WTC11 (cell line): ENCODE measurements at regions not wholly inside any gene's neighbourhood (a gene's known extent, or its start where the extent isn't known, plus 50 kb on each side); places are given as distances from the start of the nearest gene placed in this dataset.

Experiments used
- ATAC-seq: fragments of 200-7000 bp; cut with Tn5 transposase; 2 replicates; pipeline ENCODE4 v1.10.0; 2021; ENCODE audit warnings: mild to moderate bottlenecking, moderate library complexity
- CTCF ChIA-PET: fragments of 300-600 bp; sonication (Branson Sonifier 250); formaldehyde crosslinking; loops from one replicate; lab custom pipeline; 2021; ENCODE audit warnings: antibody characterized with exemption; lab: Charles Lee
- POLR2A ChIA-PET: fragments of 350-600 bp; sonication (Branson Sonifier 250); formaldehyde crosslinking; loops from one replicate; lab custom pipeline; 2021; ENCODE audit warnings: antibody characterized with exemption; lab: Charles Lee
- DNase-seq: peaks from one replicate; pipeline ENCODE4 v3.0.0; 2021; ENCODE audit warnings: low spot score
- H3K27ac Mint-ChIP-seq: 2 replicates; pipeline ENCODE4 v1.8.0; 2021; ENCODE audit warnings: mixed read lengths
- H3K27me3 Mint-ChIP-seq: 2 replicates; pipeline ENCODE4 v1.8.0; 2021; ENCODE audit warnings: low read depth, mild to moderate bottlenecking, moderate library complexity, mixed read lengths
- H3K36me3 Mint-ChIP-seq: 2 replicates; pipeline ENCODE4 v1.8.0; 2021; ENCODE audit warnings: mixed read lengths
- H3K4me1 Mint-ChIP-seq: 2 replicates; pipeline ENCODE4 v1.8.0; 2022; ENCODE audit warnings: mixed read lengths
- H3K4me3 Mint-ChIP-seq: 2 replicates; pipeline ENCODE4 v1.8.0; 2021; ENCODE audit warnings: mild to moderate bottlenecking, moderate library complexity, mixed read lengths
- H3K9me3 Mint-ChIP-seq: 2 replicates; pipeline ENCODE4 v1.8.0; 2021; ENCODE audit warnings: mixed read lengths
- AFF4 ChIP-seq: sonication (generic); formaldehyde crosslinking; IDR thresholded peaks from 2 replicates; pipeline ENCODE4 v1.8.1; 2023; ENCODE audit warnings: mild to moderate bottlenecking, missing genetic modification reagents, borderline replicate concordance
- ATF1 ChIP-seq: sonication (generic); formaldehyde crosslinking; IDR thresholded peaks from 2 replicates; pipeline ENCODE4 v1.8.1; 2023; ENCODE audit warnings: mild to moderate bottlenecking, moderate library complexity, missing genetic modification reagents
- ATF3 ChIP-seq: sonication (generic); formaldehyde crosslinking; conservative IDR thresholded peaks from 2 replicates; pipeline ENCODE4 v1.8.1; 2022; ENCODE audit warnings: mild to moderate bottlenecking, missing genetic modification reagents
- CBFB ChIP-seq: sonication (generic); formaldehyde crosslinking; IDR thresholded peaks from 2 replicates; pipeline ENCODE4 v1.8.1; 2022; ENCODE audit warnings: mild to moderate bottlenecking, low read depth, missing genetic modification reagents
- CREB1 ChIP-seq: sonication (generic); formaldehyde crosslinking; IDR thresholded peaks from 2 replicates; pipeline ENCODE4 v1.8.0; 2023; ENCODE audit warnings: mild to moderate bottlenecking, missing genetic modification reagents
- E2F1 ChIP-seq: sonication (generic); formaldehyde crosslinking; IDR thresholded peaks from 2 replicates; pipeline ENCODE4 v1.8.0; 2022; ENCODE audit warnings: mild to moderate bottlenecking, missing genetic modification reagents
- FOXP1 ChIP-seq: sonication (generic); formaldehyde crosslinking; IDR thresholded peaks from 2 replicates; pipeline ENCODE4 v1.8.0; 2022; ENCODE audit warnings: missing genetic modification reagents, mild to moderate bottlenecking, moderate library complexity, borderline replicate concordance
- HMGXB4 ChIP-seq: sonication (generic); formaldehyde crosslinking; IDR thresholded peaks from 2 replicates; pipeline ENCODE4 v1.8.1; 2023; ENCODE audit warnings: mild to moderate bottlenecking, moderate library complexity, missing genetic modification reagents
- MAX ChIP-seq: sonication (generic); formaldehyde crosslinking; IDR thresholded peaks from 2 replicates; pipeline ENCODE4 v1.8.0; 2022; ENCODE audit warnings: mild to moderate bottlenecking, missing genetic modification reagents
- MLX ChIP-seq: sonication (generic); formaldehyde crosslinking; IDR thresholded peaks from 2 replicates; pipeline ENCODE4 v1.8.1; 2023; ENCODE audit warnings: mild to moderate bottlenecking, missing genetic modification reagents, moderate library complexity
- OVOL2 ChIP-seq: fragments of 250-450 bp; sonication (Bioruptor Pico); IDR thresholded peaks from 2 replicates; pipeline ENCODE4 v1.9.0; 2021; ENCODE audit warnings: mild to moderate bottlenecking, borderline replicate concordance
- RELA ChIP-seq: sonication (generic); formaldehyde crosslinking; IDR thresholded peaks from 2 replicates; pipeline ENCODE4 v1.8.1; 2022; ENCODE audit warnings: missing genetic modification reagents, mild to moderate bottlenecking, borderline replicate concordance
- RORB ChIP-seq: fragments of 250-450 bp; sonication (Bioruptor Pico); IDR thresholded peaks from 2 replicates; pipeline ENCODE4 v1.9.0; 2021; ENCODE audit warnings: mild to moderate bottlenecking
- SMAD3 ChIP-seq: sonication (generic); formaldehyde crosslinking; IDR thresholded peaks from 2 replicates; pipeline ENCODE4 v1.8.0; 2022; ENCODE audit warnings: missing genetic modification reagents, mild to moderate bottlenecking, borderline replicate concordance
- TCF7 ChIP-seq: sonication (generic); formaldehyde crosslinking; IDR thresholded peaks from 2 replicates; pipeline ENCODE4 v1.8.0; 2022; ENCODE audit warnings: mild to moderate bottlenecking, low read depth, missing genetic modification reagents, moderate library complexity
- USF1 ChIP-seq: sonication (generic); formaldehyde crosslinking; IDR thresholded peaks from 2 replicates; pipeline ENCODE4 v1.8.0; 2022; ENCODE audit warnings: mild to moderate bottlenecking, missing genetic modification reagents
- ZNF263 ChIP-seq: sonication (generic); formaldehyde crosslinking; IDR thresholded peaks from 2 replicates; pipeline ENCODE4 v1.8.1; 2022; ENCODE audit warnings: low read depth, mild to moderate bottlenecking, moderate library complexity, missing genetic modification reagents
- ZNF423 ChIP-seq: fragments of 250-450 bp; sonication (Bioruptor Pico); IDR thresholded peaks from 2 replicates; pipeline ENCODE4 v2.1.2; 2022; ENCODE audit warnings: mild to moderate bottlenecking, moderate library complexity
- ZNF671 ChIP-seq: fragments of 250-450 bp; sonication (Bioruptor Pico); IDR thresholded peaks from 2 replicates; pipeline ENCODE4 v1.8.0; 2021; ENCODE audit warnings: mild to moderate bottlenecking

- Mint-ChIP-seq H3K9me3 (no peaks in the 10 kb centered on the region), H3K36me3 (no peaks in the 10 kb centered on the region), H3K27ac (no peak overlapping the region), H3K4me3 (no peak overlapping the region), H3K4me1 (no peaks in the 10 kb centered on the region), H3K27me3 (no peaks in the 10 kb centered on the region)
- ATAC-seq (no peak), DNase-seq (no peak)
- ChIA-PET POLR2A (no interaction called here), CTCF (no interaction called here)
- TF ChIP-seq HMGXB4 (CRISPR knock-in tag) (no peak), FOXP1 (CRISPR knock-in tag) (no peak), ZNF423 (CRISPR knock-in tag) (no peak), AFF4 (CRISPR knock-in tag) (no peak), TCF7 (CRISPR knock-in tag) (no peak), MLX (CRISPR knock-in tag) (no peak), ZNF263 (CRISPR knock-in tag) (no peak), MAX (CRISPR knock-in tag) (no peak), USF1 (CRISPR knock-in tag) (no peak), CBFB (no peak), CREB1 (no peak)
Observed at GRCh38 chr1:193971595-193971994, 785.2 kb upstream of the B3GALT2 start.

- POLR2A ChIA-PET, result no interaction called here
- DNase-seq, result no peak
- no peaks in the 10 kb centered on the region for H3K36me3 Mint-ChIP-seq
- no peak overlapping the region for H3K27ac Mint-ChIP-seq
- ATAC-seq, result no peak
- no peaks in the 10 kb centered on the region for H3K27me3 Mint-ChIP-seq
- CTCF ChIA-PET, result no interaction called here
- TF ChIP-seq HMGXB4 (CRISPR knock-in tag) (no peak), OVOL2 (CRISPR knock-in tag) (no peak), RELA (CRISPR knock-in tag) (no peak), ZNF671 (CRISPR knock-in tag) (no peak), ZNF423 (CRISPR knock-in tag) (no peak), RORB (CRISPR knock-in tag) (no peak), ATF3 (no peak), E2F1 (CRISPR knock-in tag) (no peak), SMAD3 (no peak), ATF1 (CRISPR knock-in tag) (no peak)
- TF ChIP-seq, all 79 proteins: peak for 0
- peaks cover 6% of the 10 kb centered on the region; the same call in 1 of the 2 replicates for H3K9me3 Mint-ChIP-seq
- H3K4me3 Mint-ChIP-seq, result no peak overlapping the region
- peaks cover 9% of the 10 kb centered on the region for H3K4me1 Mint-ChIP-seq
Observed at GRCh38 chr1:193960499-193960898, 774.1 kb upstream of the B3GALT2 start.
